ENCODE measurements at regions not wholly inside any gene's neighbourhood (a gene's known extent, or its start where the extent isn't known, plus 50 kb on each side); places are given as distances from the start of the nearest gene placed in this dataset.

DNA sequence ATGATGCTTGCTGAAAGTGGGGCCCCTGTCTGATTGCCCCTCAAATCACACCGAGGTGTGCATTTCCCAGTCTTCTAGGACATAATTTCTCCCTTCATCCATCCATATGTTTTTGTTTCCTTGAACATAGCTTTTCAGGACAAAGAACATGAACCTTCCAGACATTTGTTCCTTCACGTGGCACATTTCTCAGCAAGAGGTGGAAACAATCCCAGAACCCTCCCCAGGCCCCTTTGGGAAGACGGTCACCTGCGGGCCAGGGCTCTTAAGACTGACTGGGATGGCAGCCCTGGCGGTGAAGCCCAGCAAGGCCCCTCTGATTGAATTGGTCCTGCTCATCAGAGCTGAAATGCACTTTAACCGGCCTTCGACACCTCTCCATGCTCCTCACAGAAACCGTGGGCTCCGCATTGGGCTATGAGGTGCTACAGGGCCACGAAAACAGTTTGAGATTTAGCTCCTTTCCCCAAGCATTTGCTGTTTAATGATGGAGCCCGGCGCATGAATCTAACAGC lies 522.5 kb upstream of the DPP6 start:
- dilution Hi-C loops (cut with HindIII; ENCODE audit: low sequenced_read_pairs, unreplicated experiment) = no loop called here

More for the DNA sequence above, 522.5 kb upstream of the DPP6 start:
- DNase-seq = no peak
- in situ Hi-C loops (cut with MboI; ENCODE audit: low sequenced_read_pairs) (no loop called here), intact Hi-C loops (cut with micrococcal nuclease) (no loop called here)
- TF ChIP-seq RCOR1 (IDR thresholded peaks at IDR 0.05; ENCODE audit: insufficient replicate concordance, low read length) (no peak), MAFK (IDR thresholded peaks at IDR 0.05; ENCODE audit: low read depth, low read length) (no peak), BHLHE40 (IDR thresholded peaks at IDR 0.05; ENCODE audit: low read depth, low read length) (no peak), NFE2L2 (IDR thresholded peaks at IDR 0.05; ENCODE audit: low read depth, low read length) (no peak), CEBPB (IDR thresholded peaks at IDR 0.05; ENCODE audit: low read depth, low read length) (no peak), MAZ (IDR thresholded peaks at IDR 0.05; ENCODE audit: borderline replicate concordance, low read depth, low read length) (no peak), RFX5 (IDR thresholded peaks at IDR 0.05; ENCODE audit: low read depth, low read length) (no peak), FOS (IDR thresholded peaks at IDR 0.05; ENCODE audit: low read depth, low read length) (no peak), CHD1 (IDR thresholded peaks at IDR 0.05; ENCODE audit: low read depth, low read length) (no peak), SMC3 (IDR thresholded peaks at IDR 0.05; ENCODE audit: low read depth, low read length) (no peak), POLR2A (IDR thresholded peaks at IDR 0.05; ENCODE audit: low read depth, low read length) (no peak), MXI1 (IDR thresholded peaks at IDR 0.05; ENCODE audit: borderline replicate concordance, low read depth, low read length) (no peak), RAD21 (IDR thresholded peaks at IDR 0.05; ENCODE audit: low read length) (no peak)
- TF ChIP-seq, protein P1, sequence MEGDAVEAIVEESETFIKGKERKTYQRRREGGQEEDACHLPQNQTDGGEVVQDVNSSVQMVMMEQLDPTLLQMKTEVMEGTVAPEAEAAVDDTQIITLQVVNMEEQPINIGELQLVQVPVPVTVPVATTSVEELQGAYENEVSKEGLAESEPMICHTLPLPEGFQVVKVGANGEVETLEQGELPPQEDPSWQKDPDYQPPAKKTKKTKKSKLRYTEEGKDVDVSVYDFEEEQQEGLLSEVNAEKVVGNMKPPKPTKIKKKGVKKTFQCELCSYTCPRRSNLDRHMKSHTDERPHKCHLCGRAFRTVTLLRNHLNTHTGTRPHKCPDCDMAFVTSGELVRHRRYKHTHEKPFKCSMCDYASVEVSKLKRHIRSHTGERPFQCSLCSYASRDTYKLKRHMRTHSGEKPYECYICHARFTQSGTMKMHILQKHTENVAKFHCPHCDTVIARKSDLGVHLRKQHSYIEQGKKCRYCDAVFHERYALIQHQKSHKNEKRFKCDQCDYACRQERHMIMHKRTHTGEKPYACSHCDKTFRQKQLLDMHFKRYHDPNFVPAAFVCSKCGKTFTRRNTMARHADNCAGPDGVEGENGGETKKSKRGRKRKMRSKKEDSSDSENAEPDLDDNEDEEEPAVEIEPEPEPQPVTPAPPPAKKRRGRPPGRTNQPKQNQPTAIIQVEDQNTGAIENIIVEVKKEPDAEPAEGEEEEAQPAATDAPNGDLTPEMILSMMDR (conservative IDR thresholded peaks at IDR 0.05; ENCODE audit: low read depth, low read length) = no peak
- TF ChIP-seq, protein P2, sequence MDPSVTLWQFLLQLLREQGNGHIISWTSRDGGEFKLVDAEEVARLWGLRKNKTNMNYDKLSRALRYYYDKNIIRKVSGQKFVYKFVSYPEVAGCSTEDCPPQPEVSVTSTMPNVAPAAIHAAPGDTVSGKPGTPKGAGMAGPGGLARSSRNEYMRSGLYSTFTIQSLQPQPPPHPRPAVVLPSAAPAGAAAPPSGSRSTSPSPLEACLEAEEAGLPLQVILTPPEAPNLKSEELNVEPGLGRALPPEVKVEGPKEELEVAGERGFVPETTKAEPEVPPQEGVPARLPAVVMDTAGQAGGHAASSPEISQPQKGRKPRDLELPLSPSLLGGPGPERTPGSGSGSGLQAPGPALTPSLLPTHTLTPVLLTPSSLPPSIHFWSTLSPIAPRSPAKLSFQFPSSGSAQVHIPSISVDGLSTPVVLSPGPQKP (IDR thresholded peaks at IDR 0.05; ENCODE audit: borderline replicate concordance, low read depth, low read length) = no peak
- TF ChIP-seq, protein P3, sequence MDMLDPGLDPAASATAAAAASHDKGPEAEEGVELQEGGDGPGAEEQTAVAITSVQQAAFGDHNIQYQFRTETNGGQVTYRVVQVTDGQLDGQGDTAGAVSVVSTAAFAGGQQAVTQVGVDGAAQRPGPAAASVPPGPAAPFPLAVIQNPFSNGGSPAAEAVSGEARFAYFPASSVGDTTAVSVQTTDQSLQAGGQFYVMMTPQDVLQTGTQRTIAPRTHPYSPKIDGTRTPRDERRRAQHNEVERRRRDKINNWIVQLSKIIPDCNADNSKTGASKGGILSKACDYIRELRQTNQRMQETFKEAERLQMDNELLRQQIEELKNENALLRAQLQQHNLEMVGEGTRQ (IDR thresholded peaks at IDR 0.05; ENCODE audit: low read depth, low read length) = no peak
- Histone ChIP-seq H2AFZ (replicated peaks; ENCODE audit: low read length, poor library complexity) (no peak overlapping the region), H3K4ac (ENCODE audit: low read depth, low read length) (no peak overlapping the region), H3K27ac (ENCODE audit: insufficient read depth, low read length) (no peak overlapping the region), H2BK15ac (ENCODE audit: low read depth, low read length) (no peak overlapping the region), H3K14ac (replicated peaks; ENCODE audit: low read depth, low read length) (no peak overlapping the region), H3K79me1 (ENCODE audit: low read depth in 1 of 2, low read length in 2 of 2) (no peaks in the 10 kb centered on the region), H3K56ac (ENCODE audit: extremely low read depth, insufficient read depth, low read length) (no peak overlapping the region), H3K9me3 (ENCODE audit: control insufficient read depth, insufficient read depth, low read length) (peaks cover 27% of the 10 kb centered on the region), H4K91ac (ENCODE audit: insufficient read depth, low read depth, low read length) (no peak overlapping the region), H3K9ac (ENCODE audit: low read depth, low read length) (no peak overlapping the region), H2BK20ac (ENCODE audit: low read depth, low read length) (no peak overlapping the region), H2AK5ac (ENCODE audit: low read depth, low read length) (no peak overlapping the region), H3K23ac (ENCODE audit: low read depth, low read length) (no peak overlapping the region), H2BK120ac (ENCODE audit: low read depth, low read length) (no peak overlapping the region), H3K4me2 (ENCODE audit: low read depth, low read length) (no peak overlapping the region), H3K36me3 (ENCODE audit: control insufficient read depth, insufficient read depth, low read length) (no peaks in the 10 kb centered on the region), H3K4me1 (ENCODE audit: control insufficient read depth, insufficient read depth, low read length) (no peaks in the 10 kb centered on the region), H3K18ac (ENCODE audit: low read depth, low read length) (no peak overlapping the region), H4K8ac (ENCODE audit: low read depth in 2 of 2, low read length in 2 of 2) (no peak overlapping the region), H3K4me3 (ENCODE audit: insufficient read depth, low read depth, low read length) (no peak overlapping the region), H4K5ac (ENCODE audit: low read depth, low read length) (no peak overlapping the region), H3K27me3 (ENCODE audit: control insufficient read depth, insufficient read depth, low read length) (no peaks in the 10 kb centered on the region), H3K9me1 (ENCODE audit: insufficient read depth, low read length) (no peaks in the 10 kb centered on the region), H2AK9ac (replicated peaks; ENCODE audit: low read depth, low read length, poor library complexity) (no peak overlapping the region), H2BK5ac (ENCODE audit: low read depth, low read length, poor library complexity, severe bottlenecking) (no peak overlapping the region), H4K20me1 (ENCODE audit: insufficient read depth, low read length) (no peaks in the 10 kb centered on the region)
- CTCF ChIA-PET = no interaction called here
- POLR2A ChIA-PET (ENCODE audit: unreplicated experiment) = no interaction called here
- no CpG with 5 or more reads among the region's 12 CpGs for WGBS, 2 experiments (ENCODE audit: extremely low coverage in 2 of 2, insufficient read length in 1 of 2)
- no TSS peak for BruUV-seq (replicated peaks)
- ATAC-seq (ENCODE audit: low read depth) = no peak
